Breast epithelium (tissue), 3 donors: ENCODE measurements at regions not wholly inside any gene's neighbourhood (a gene's known extent, or its start where the extent isn't known, plus 50 kb on each side); places are given as distances from the start of the nearest gene placed in this dataset.

ENCODE experiments used
- POLR2A ChIP-seq: fragments of 450-650 bp; IDR thresholded peaks from one replicate; pipeline ENCODE4 v1.6.1; 2016; ENCODE audit warnings: antibody characterized with exemption, mild to moderate bottlenecking, moderate library complexity
- POLR2AphosphoS5 ChIP-seq, 3 donors: sonication (generic); formaldehyde crosslinking; IDR thresholded peaks; one replicate each; pipeline ENCODE4 v1.6.1; 2017; ENCODE audit warnings: antibody characterized with exemption in 3 of 3

DNA sequence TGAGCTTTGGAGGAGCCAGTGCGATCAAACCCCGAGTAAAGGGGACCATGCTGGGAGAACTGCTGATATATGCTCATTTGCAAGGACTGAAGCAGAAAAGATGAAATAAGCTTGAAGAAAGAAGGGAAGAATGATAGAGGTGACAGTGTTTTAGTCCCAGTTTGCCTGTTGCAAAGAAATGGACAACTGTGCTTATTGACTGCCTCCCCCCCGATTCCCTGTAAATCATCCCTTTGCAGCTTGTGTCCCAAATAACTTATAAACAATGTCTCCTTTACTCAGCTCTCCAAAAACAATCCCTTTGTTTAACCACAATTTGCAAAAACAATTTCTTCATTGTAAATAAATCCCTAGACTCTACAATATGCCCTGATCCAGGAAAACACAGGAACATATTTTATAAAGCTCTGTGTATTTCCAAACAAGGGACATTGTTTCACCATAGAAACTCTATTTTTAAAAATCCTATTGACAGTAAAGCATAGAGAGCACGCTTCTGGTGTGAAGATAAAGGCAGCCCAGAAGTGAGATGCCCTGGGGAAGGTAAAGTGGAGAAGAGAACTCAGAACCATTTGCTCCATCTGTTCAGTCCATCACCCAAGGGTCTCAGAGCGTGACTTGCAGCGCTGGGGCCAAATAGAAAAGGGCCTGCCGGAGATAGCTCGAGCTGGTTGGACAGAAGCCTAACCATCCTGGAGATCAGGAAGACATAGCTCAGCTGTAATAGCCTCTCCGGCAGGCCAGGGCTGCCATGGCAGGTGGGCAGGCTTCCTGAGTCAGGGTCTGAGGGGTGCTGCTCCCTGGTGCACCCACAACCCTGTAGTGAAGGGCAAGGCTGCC, 280.5 kb downstream of the WDR11 start:
- no peak for TF ChIP-seq POLR2AphosphoS5 (IDR thresholded peaks at IDR 0.05)
- no peak for TF ChIP-seq POLR2A
